K562 (cell line): ENCODE measurements at regions not wholly inside any gene's neighbourhood (a gene's known extent, or its start where the extent isn't known, plus 50 kb on each side); places are given as distances from the start of the nearest gene placed in this dataset.

Experiments
- CHCHD3 ChIP-seq: fragments of 250-450 bp; sonication (Bioruptor Pico); IDR thresholded peaks from 2 replicates; pipeline ENCODE4 v2.1.2; 2022; ENCODE audit warnings: mild to moderate bottlenecking
- CREB1 ChIP-seq, 2 experiments: sonication (generic) in 1 of 2; formaldehyde crosslinking in 1 of 2; IDR thresholded peaks; 2 replicates each; pipeline versions ENCODE4 v1.6.1 to v1.8.0; 2012 to 2022; ENCODE audit warnings: inconsistent platforms in 1 of 2, mild to moderate bottlenecking in 1 of 2, missing genetic modification reagents in 1 of 2, moderate library complexity in 1 of 2
- DPF2 ChIP-seq: fragments of 450-650 bp; IDR thresholded peaks from 2 replicates; pipeline ENCODE4 v1.6.1; 2016
- KDM1A ChIP-seq, 2 experiments: fragments of 450-650 bp; IDR thresholded peaks; 2 replicates each; pipeline ENCODE4 v1.6.1; 2016; ENCODE audit warnings: mild to moderate bottlenecking in 2 of 2
- NR3C1 ChIP-seq: sonication (generic); formaldehyde crosslinking; IDR thresholded peaks from 2 replicates; pipeline ENCODE4 v1.8.1; 2022; ENCODE audit warnings: missing genetic modification reagents
- RBFOX2 ChIP-seq: fragments of 200-400 bp; formaldehyde crosslinking; IDR thresholded peaks from 2 replicates; pipeline ENCODE4 v1.6.1; 2017; ENCODE audit warnings: low read depth, mild to moderate bottlenecking, low read length, moderate library complexity
- ZZZ3 ChIP-seq: fragments of 450-650 bp; IDR thresholded peaks from 2 replicates; pipeline ENCODE4 v1.6.1; 2016; ENCODE audit warnings: antibody characterized with exemption, mild to moderate bottlenecking, moderate library complexity
- TF ChIP-seq, protein P1 (sequence below), 2 experiments: fragments of 450-650 bp; formaldehyde crosslinking in 1 of 2; IDR thresholded peaks; 2 replicates each; pipeline versions ENCODE4 v1.4.0 to v1.6.1; 2014 to 2020; ENCODE audit warnings: mild to moderate bottlenecking in 2 of 2, borderline replicate concordance in 1 of 2, low read depth in 1 of 2
- TF ChIP-seq, protein P2 (sequence below), 3 experiments: IDR thresholded peaks in 2 of 3; conservative IDR thresholded peaks in 1 of 3; 2 replicates each; pipeline ENCODE4 v1.5.1; 2011 to 2012; ENCODE audit warnings: low read length in 3 of 3, mild to moderate bottlenecking in 3 of 3, control low read depth in 2 of 3, improper control_type of control experiment in 1 of 3, inconsistent platforms in 1 of 3, low read depth in 1 of 3, mixed read lengths in 1 of 3, moderate library complexity in 1 of 3; ENCODE audit not compliant: insufficient read depth in 2 of 3
- TF ChIP-seq, protein P3 (sequence below): fragments of 450-650 bp; conservative IDR thresholded peaks from 2 replicates; pipeline ENCODE4 v1.6.1; 2016; ENCODE audit warnings: missing genetic modification characterization, low read depth, mild to moderate bottlenecking, missing compliant biosample characterization, moderate library complexity

DNA sequence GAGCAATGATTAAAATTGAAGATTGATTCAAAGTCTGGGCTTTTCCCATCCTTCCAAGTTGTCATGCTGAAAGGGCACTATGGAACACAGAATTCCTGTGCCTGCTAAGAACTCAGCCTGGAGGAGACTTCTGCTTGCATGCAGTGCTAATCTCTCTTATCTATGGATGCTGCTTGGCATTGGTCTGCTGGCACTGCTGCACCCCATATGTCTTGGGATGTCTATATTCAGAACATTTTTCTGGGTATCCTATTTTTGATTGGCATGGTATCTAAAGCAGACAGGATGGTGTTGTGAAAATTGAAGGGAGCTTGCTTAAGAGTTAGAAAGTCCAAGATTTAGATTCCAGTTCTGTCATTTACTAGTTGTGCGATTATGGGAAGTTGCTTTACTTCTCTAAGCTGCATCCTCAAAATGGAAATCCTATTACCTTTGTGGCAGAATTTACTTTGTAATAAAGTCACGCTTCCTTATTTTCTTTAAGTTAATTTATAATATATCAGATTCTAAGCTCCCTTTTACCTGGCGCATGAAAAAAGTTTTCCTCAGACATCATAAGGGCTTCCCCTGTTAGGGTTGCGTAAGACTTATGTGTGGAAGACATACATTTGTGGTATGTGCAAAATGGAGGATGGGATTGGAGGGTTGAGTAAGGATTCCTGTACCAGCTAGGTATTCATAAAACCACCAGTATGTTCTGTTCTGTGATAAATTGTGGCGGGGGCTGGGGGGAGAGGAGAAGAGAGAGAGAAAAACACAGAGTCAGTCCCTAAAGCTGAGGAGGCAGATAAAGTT lies 254.0 kb downstream of the DMAC1 start:
- TF ChIP-seq, protein P1, sequence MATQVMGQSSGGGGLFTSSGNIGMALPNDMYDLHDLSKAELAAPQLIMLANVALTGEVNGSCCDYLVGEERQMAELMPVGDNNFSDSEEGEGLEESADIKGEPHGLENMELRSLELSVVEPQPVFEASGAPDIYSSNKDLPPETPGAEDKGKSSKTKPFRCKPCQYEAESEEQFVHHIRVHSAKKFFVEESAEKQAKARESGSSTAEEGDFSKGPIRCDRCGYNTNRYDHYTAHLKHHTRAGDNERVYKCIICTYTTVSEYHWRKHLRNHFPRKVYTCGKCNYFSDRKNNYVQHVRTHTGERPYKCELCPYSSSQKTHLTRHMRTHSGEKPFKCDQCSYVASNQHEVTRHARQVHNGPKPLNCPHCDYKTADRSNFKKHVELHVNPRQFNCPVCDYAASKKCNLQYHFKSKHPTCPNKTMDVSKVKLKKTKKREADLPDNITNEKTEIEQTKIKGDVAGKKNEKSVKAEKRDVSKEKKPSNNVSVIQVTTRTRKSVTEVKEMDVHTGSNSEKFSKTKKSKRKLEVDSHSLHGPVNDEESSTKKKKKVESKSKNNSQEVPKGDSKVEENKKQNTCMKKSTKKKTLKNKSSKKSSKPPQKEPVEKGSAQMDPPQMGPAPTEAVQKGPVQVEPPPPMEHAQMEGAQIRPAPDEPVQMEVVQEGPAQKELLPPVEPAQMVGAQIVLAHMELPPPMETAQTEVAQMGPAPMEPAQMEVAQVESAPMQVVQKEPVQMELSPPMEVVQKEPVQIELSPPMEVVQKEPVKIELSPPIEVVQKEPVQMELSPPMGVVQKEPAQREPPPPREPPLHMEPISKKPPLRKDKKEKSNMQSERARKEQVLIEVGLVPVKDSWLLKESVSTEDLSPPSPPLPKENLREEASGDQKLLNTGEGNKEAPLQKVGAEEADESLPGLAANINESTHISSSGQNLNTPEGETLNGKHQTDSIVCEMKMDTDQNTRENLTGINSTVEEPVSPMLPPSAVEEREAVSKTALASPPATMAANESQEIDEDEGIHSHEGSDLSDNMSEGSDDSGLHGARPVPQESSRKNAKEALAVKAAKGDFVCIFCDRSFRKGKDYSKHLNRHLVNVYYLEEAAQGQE (IDR thresholded peaks at IDR 0.05; ENCODE audit: borderline replicate concordance): no peak
- TF ChIP-seq, protein P1 (CRISPR knock-in tag; IDR thresholded peaks at IDR 0.05; ENCODE audit: low read depth): no peak
- TF ChIP-seq, protein P2, sequence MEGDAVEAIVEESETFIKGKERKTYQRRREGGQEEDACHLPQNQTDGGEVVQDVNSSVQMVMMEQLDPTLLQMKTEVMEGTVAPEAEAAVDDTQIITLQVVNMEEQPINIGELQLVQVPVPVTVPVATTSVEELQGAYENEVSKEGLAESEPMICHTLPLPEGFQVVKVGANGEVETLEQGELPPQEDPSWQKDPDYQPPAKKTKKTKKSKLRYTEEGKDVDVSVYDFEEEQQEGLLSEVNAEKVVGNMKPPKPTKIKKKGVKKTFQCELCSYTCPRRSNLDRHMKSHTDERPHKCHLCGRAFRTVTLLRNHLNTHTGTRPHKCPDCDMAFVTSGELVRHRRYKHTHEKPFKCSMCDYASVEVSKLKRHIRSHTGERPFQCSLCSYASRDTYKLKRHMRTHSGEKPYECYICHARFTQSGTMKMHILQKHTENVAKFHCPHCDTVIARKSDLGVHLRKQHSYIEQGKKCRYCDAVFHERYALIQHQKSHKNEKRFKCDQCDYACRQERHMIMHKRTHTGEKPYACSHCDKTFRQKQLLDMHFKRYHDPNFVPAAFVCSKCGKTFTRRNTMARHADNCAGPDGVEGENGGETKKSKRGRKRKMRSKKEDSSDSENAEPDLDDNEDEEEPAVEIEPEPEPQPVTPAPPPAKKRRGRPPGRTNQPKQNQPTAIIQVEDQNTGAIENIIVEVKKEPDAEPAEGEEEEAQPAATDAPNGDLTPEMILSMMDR (IDR thresholded peaks at IDR 0.05 in 2 of 3, conservative IDR thresholded peaks at IDR 0.05 in 1 of 3; ENCODE audit: insufficient read depth in 2 of 3, low read depth in 1 of 3, low read length in 3 of 3): no peak
- TF ChIP-seq KDM1A (IDR thresholded peaks at IDR 0.05) (no peak), CHCHD3 (no peak), DPF2 (no peak), ZZZ3 (no peak), RBFOX2 (no peak), NR3C1 (no peak), CREB1 (IDR thresholded peaks at IDR 0.05) (no peak), CREB1 (CRISPR knock-in tag; IDR thresholded peaks at IDR 0.05) (no peak)
- TF ChIP-seq, protein P3, sequence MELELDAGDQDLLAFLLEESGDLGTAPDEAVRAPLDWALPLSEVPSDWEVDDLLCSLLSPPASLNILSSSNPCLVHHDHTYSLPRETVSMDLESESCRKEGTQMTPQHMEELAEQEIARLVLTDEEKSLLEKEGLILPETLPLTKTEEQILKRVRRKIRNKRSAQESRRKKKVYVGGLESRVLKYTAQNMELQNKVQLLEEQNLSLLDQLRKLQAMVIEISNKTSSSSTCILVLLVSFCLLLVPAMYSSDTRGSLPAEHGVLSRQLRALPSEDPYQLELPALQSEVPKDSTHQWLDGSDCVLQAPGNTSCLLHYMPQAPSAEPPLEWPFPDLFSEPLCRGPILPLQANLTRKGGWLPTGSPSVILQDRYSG (tag): no peak
